Left ventricle myocardium superior (tissue), 1 donor: ENCODE measurements at regions not wholly inside any gene's neighbourhood (a gene's known extent, or its start where the extent isn't known, plus 50 kb on each side); places are given as distances from the start of the nearest gene placed in this dataset.

Experiments
- ATAC-seq: fragments of 200-7000 bp; cut with Tn5 transposase; one replicate; pipeline ENCODE4 v1.9.1; 2020; ENCODE audit warnings: mild to moderate bottlenecking, moderate library complexity
- DNase-seq: peaks from one replicate; pipeline ENCODE4 v3.0.0-alpha.2; 2020
- intact Hi-C: fragments of 100-400 bp; cut with micrococcal nuclease; formaldehyde crosslinking; loops from one replicate; pipeline ENCODE4 v1.11.0; 2022
- donor health status: DM: no; HTN: yes; CAD: no; lungs with severe emphysema.

DNA sequence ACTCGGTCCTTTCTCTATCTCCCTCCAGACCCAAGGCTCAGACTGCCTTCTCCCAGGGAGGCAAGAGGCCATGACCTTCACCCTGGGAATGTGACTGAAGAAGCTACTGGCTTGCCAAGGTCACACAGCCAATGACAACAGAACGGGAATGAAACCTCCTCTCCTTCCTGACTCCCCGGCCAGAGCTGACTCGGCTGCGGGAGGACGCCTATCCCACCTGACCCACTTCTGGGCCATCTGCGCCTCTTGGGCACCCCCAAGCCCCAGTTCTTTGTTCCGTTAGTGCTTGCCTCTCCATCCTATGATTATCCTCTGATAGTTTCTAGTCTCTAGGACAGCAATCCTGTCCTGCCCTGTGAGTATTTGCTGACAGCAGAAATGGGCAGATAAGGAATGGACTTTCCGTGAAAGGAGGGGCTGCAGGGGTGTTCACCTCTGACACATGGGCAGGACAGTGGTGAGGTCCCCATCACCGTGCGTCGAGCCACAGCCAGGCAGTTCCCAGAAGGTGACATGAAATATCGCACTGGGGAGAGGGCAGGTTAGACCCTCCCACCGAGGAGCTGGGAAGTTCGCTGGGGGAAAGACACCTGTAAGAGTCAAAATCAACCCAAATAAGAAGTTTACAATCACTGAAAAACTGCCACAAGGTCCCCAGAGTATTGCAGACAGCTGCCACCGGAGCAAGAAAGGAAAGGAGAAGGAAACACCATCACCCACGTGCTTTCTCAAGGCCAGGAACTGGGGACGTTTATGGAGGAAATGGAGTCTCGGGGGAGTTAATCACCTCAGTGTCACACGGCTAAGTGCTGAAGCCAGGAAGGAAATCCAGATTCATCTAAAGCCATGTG is 63.0 kb downstream of the INSIG1 start:
- DNase-seq (no peak), ATAC-seq (no peak)
- intact Hi-C loops = no loop called here

DNA sequence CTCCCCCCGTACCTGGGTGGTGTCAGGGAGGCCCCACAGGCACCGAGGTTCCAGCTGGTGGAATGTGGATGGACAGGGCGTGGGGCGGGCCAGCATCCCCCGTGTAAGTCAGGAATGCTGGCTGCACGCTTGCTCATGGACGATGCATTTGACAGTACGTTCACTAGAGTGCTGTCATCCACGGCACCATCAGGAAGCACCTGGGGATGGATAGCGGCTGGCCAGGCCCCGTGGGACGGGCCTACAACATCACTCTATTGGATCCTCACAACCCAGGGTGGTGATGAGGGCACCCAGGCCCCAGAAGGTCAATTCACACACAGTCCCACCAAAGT is 63.6 kb downstream of the INSIG1 start:
- intact Hi-C loops = no loop called here
- DNase-seq = no peak
- ATAC-seq = no peak

DNA sequence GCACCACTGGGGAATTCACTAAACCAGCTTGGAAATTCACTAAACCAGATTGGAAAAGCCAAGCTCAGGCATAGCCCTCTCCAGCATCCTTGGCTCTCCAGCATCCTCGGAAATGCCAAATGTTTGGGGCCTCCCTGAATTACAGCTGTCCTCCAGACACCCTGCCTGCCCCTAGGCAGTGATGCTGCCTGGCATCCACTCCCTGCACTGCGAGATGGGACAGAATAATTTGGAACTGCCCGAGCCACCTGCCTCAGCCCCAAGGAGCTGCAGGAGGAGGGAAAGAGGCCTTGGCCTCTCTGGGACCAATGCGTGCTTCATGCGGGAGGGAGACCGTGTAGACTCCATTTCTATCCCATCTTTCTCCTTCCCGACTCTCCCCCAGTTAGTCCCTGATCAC is 64.3 kb downstream of the INSIG1 start:
- no peak for ATAC-seq
- DNase-seq = no peak
- intact Hi-C loops = no loop called here

DNA sequence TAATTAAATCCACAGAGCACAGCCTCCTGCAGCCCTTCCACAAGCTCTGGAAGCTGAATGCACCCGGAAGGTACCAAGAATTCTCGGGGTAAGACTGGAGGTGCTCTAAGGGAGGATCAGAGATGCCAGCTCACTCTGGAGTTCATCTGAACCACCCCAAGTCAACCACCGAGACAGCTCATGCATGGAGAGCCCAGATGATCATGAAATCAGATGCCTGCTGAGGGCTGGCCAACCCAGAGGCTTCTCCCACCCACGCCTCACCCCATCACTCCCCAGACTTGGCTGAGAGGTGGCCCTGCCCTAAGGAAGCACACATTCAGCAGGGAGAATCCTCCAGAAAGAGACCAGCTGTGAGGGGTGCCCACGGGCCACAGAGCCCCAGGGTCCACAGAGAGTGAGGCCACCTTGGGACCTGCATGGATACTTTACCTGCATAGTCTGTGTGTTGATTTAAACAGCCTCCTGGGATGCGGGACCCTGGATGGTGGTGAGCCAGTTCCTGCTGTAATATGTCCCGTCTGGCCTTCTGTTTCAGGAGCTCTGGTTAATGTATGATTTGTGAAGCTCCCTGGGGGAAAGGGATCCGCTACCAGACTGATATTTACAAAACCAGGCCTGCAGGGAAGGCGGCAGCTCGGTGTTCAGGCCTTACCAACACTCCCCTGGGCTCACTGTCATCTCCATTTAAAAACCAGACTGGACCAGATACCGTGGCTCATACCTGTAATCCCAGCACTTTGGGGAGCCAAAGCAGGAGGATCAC is 64.9 kb downstream of the INSIG1 start:
- DNase-seq (peak; percentile 4), ATAC-seq (no peak)
- intact Hi-C loops = no loop called here

DNA sequence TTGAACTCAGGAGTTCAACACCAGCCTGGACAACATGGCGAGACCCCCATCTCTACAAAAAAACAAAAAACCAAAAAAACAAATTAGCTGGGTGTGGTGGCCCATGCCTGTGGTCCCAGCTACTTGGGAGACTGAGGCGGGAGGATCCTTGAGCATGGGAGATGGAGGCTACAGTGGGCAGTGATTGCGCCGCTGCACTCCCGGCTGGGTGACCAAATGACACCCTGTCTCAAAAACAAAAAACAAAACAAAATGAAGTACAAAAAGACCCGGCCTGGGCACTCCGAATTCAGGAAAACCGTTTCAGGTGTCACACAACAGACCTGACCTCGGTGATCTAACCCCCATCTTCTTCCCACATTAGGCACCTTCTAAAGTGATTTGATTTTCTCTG is 65.5 kb downstream of the INSIG1 start:
- intact Hi-C loops = no loop called here
- DNase-seq = peak; percentile 7
- ATAC-seq = no peak

DNA sequence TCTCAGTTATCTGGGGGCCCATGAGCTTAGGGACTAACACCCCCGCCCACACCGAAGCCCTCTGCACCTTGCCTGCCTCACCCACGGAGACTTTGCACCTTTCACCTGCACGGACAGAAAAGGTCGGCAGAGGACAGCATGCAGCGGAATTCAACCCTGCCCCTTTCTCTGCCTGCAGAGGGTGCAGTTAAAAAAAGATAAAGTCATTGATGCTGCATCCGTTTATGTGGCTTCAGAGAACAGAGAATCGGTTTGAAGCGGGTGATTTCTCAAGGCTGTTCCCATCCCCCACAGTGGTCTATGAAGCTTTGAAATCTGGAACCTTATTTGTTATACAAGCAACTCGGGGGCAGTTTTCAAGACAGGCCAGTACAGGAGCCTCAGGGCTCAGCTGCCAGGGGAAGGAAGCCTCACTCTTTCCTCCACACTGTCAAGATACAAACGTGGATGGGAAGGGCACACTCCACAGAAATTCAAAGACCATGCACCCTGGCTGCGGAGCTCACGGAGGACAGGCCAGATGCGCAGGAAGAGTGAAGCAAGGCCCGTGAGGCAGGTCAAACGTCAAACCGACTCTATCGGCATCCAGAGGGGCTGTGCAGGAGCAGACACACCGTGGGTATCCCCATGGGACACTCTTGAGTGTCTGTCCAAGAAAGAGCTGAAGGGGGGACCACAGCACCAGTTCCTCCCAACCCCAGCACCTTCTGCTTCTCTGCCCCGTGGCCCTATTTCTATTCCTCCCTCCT is 66.3 kb downstream of the INSIG1 start:
- ATAC-seq (no peak), DNase-seq (peak; percentile 2)
- intact Hi-C loops = no loop called here

DNA sequence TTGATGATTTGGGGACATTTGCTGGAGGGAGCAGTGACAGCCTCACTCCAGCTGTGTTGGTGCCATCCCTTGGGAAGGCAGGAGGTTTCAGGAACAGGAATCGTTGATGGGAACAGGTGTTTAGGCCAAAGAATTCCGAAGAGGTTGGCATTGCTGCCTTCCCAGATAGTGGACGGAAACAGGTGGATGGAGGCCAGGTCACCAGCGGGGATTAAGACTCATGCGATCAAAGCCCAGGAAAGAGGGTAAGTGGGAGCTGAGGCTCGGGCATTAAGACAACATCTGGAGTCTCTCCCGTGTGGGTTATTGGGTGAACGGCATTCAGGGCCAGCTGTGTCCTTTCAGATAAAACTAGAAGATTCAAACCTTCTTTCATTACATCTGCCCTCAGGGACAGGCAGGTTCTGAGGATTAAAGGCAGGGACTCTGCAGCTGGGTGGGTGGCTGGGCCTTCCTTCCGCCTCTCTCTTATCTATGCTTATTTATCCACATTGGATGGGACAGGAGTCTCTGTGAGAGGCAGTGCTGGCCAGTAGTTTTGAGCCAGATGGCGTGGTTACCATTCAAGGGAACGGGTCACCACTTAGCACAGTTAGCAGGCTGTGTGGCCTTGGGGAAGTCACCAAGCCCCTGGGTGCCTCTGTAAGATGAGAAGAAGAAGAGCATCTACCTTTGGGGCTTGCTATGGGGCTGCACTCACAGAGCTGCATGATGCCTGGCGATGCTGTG is 67.6 kb downstream of the INSIG1 start:
- intact Hi-C loops = no loop called here
- DNase-seq (no peak), ATAC-seq (no peak)

DNA sequence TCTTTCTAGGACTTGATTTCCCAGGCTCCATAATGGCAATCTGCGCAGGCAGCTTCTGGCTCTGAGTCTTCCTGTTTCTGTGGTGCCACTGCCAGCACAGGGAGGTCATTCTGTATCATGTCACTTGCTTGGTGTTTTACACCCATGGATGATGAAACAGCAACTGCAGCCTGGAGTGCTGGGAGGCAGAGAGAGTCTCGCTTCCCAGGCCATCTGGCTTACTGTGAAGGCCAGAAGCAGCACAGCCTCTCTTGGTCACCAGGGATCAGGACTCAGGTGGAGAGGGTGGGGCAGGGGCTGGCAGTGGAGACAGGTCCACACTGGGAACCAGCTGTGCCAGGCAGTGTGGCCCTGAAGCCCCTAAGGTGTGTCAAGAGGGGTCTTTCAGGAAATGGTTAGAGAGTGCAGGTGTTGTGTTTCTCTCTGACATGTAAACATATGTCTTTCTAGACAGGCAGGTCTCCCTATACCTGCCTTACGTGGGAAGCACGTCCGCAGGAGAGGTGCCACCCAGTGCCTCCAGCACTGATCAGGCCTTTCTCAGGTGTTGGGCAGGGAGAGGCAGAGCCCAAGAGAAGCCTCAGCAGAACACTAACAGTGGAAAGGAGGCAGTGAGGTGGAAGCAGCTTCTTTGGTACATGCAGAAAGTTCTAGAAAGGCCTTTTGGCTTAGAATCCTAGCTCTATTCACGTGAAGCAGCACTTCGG is 71.4 kb downstream of the INSIG1 start:
- DNase-seq (no peak), ATAC-seq (no peak)
- intact Hi-C loops = no loop called here

DNA sequence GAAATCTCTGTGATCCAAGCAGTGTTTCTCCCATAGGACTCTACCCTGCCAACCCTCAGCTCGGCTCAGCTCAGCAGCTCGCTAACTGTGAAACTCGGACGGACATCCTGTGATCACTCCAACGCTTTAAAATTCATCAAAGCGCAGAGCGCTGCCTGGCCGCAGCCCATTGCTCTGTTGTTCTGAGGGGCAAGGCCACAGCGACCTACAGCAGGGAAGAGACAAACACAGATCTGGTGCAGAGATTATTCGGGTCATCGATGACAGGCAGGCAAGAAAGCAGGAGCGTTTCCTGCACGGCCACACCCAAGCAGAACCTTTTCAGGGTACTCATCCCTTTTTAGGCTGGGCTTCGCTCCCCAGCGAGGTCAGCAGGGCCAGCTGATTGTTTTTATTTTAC is 72.1 kb downstream of the INSIG1 start:
- intact Hi-C loops = no loop called here
- no peak for DNase-seq

DNA sequence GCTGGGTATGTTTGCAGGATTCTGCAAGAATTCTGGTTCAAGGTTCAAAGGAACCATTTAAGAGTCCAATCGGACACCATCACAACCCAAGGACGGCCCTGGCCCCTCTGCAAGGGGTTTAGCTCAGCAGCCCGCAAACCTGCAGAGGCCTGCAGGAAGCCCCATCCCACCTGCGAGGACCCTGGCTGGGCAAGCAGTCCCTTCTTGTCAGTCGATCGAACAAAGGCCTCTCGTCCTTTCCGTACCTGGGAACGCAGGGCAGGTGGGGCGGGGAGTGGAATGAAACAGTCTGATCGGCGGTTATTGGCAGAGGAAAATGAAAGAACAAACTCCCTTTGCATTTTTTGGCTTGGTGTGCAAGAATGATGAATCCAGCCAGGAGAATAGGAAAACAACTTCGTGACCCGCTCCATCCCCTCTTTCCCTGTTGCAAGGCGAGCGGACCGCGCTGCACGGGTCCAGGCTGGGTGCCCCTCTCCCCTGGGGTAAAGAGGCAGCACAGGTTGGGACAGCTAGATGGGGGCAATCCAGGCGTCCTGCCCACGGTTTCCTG is 73.7 kb downstream of the INSIG1 start:
- intact Hi-C loops = no loop called here
- ATAC-seq (no peak), DNase-seq (peak; percentile 15)

More for the DNA sequence above, 72.1 kb downstream of the INSIG1 start:
- no peak for ATAC-seq

DNA sequence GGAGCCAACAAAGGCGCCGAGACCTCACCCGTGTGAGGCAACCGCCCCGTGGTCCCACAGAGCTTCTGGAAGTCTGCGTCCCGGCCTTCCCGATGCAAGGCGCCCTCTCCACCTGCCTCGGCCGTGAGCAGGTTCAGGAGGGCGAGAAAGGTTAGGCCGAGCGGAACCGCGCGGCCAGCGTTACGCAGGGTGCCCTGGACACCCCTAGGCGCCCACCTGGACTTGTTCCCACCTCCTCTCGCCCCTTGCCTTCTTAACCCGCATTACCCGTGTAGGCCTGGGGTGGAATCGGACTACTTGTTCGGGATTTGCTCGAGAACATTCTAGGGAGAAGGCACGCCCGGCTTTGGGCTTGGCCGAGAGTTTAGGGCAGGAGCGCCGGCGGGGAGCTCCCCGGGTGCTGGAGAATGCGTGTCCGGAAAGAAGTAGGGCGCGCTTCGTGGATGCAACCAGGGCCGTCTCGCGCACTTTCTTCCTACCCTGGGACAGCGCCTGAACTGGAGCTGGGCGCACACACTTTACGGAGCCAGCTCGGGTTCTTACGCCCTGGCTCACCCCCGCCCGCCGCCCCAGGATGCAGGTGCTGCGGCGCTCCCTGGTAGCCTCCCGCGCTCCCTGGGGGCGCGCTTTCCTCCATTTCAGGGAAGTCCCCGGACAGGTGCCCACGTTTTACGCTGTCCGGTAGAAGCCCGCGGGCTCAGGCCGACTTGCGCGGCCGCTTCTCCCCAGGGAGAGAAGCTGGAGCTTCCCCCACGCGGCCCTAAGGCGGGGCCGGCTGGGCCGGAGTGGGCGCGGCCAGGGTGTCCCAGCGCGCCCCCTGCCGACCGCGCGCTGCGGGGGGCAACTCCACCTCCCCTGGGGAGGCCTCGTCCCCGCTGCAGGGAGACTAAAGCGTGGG is 74.5 kb downstream of the INSIG1 start:
- intact Hi-C loops = no loop called here
- DNase-seq (peak; percentile 37), ATAC-seq (peak; percentile 35)

DNA sequence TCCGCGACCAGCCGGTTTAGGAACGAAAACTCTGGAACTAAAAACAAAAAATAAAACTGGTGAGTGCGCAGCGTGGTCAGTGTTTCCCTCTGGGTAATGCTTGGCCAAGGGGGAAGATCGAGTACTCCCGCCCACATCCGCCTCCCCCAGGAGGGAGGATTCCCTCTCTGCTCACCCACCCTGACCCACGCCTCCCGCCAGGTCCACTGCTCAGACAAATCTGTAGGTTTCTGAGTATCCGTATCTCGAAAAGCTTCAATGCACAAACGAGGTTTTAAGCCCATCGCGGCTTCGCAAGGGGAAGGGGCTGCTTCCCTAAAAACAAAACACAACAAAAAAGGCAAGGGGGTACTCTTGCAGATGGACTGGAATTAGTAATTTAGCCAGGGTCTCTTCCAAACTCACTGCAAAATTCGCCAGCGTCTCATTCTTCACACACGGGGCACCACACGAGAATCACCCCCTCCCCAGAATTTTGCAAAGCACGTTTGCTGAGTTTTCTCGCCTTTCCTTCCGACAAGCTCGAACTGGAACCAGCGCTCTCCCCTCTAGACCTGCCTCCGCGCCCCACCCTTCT is 75.2 kb downstream of the INSIG1 start:
- intact Hi-C loops = no loop called here
- no peak for ATAC-seq
- DNase-seq = no peak

DNA sequence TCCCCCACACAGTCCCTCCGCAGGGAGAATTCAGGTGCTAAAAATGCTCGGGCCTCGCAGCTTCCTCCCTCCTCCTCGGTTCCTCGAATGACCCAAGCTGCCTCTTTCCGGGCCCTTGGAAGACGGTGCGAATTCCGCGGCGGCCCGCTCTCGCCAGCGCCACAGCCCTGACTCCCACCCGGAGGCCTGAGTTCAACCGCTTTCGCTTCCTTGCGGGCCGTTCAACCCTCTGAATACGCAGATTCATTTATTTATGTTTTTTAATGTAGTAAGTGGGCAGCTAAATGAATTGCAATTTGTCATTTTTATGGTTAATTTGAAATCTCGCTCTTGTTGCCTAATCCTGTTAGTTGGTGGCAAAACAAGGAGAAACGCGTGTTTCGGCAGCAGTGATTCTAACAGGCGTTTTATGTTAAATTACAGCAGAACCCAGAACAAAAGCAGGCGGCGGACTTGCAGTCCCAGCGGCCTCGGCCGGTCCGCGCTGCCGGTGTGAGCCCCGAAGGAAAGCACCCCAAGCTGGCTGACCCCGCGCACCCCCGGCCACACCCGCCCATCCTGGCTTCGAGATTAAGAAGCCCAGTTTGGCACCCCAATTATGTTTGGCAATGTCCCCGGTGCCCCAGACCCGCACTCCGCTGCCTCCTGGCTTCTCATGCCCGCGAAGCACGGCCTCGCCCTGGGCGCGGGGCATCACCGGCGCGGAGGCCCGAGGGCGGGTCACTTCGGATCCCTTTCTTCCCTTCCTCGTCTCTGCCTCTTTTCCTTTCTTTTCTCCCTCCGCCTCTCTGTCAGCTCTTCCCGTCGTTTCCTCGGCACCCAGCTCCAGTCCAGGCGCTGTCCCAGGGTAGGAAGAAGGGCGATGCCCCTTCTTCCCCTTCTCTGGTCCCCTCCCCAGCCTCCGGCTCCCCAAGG is 75.9 kb downstream of the INSIG1 start:
- intact Hi-C loops = no loop called here
- ATAC-seq (no peak), DNase-seq (peak; percentile 21)

DNA sequence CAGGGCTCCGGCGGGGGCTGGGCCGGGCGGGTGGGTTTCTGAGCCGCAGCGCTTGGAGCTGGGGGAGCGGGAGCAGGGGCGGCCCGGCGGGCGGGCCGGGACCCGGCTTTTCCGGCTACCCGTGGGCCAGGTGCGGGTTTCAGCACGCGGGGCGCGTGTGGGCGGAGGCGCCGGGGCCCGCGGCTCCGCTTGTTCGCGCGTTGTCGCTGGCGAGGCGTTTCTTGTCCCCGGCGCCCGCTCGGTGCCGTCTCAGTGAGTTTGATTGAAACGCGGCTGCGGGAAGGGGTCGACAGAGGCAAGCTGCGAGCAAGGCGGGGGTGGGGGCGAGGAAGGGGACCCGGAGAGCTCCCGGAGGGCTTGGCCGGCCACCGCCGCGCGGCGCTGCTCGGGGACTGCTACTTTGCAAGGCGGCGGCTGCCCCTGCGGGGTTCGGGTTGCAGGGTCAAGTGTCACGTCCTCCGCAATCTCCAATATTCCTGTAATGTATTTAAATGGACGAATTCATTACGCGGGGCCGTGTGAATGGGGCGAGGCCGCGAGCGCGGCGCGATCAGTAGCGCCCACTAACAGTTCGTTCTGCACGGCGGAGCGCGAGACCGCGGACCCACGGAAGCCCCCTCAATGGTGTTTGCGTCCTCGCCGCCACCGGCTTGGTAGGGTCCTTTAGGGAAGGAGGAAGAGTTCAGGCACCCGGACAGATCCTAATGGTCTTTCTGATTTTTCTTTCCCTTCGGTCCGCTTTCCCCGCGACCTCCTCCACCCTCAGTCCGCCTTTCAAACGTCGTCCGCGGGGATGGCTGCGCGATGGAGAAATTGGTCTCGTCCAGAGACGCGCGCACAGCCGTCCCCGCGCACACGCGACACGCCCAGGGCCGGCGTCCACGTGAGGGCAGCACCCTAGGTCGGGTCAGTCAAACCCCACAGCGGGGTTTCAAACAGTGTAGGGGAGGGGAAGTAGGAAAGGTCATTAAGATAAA is 76.9 kb downstream of the INSIG1 start:
- intact Hi-C loops = no loop called here
- ATAC-seq = no peak
- peak; percentile 24 for DNase-seq
